ENCODE measurements at regions not wholly inside any gene's neighbourhood (a gene's known extent, or its start where the extent isn't known, plus 50 kb on each side); places are given as distances from the start of the nearest gene placed in this dataset.

- intact Hi-C loops (cut with DNase I) = no loop called here
- no peaks in the 10 kb centered on the region for H3K27me3 ChIP-seq
- no peak overlapping the region for H3K27ac ChIP-seq
- no peaks in the 10 kb centered on the region for H3K4me1 ChIP-seq
- no peaks in the 10 kb centered on the region for H3K9me3 ChIP-seq
- no peak for DNase-seq
- TF ChIP-seq POLR2A (IDR thresholded peaks at IDR 0.05) = no peak
- no peak for TF ChIP-seq CTCF (IDR thresholded peaks at IDR 0.05)
- ATAC-seq = no peak
- WGBS, 2 donors = 66 to 67% methylated on average over 3 of the region's 3 CpGs
- H3K36me3 ChIP-seq (replicated peaks in 1 of 2; ENCODE audit: insufficient read depth in 1 of 2, low read depth in 2 of 2) = no peaks in the 10 kb centered on the region
- no peak overlapping the region for H3K4me3 ChIP-seq
These were observed 454.7 kb upstream of the CWC22 start for GRCh38 chr2:180461761-180462160.

GRCh38 chr2:180456801-180457200 is 449.7 kb upstream of the CWC22 start:
- H3K9me3 ChIP-seq = no peaks in the 10 kb centered on the region
- no peaks in the 10 kb centered on the region for H3K36me3 ChIP-seq (replicated peaks in 1 of 2; ENCODE audit: insufficient read depth in 1 of 2, low read depth in 2 of 2)
- H3K27ac ChIP-seq = no peak overlapping the region
- no peaks in the 10 kb centered on the region for H3K4me1 ChIP-seq
- H3K27me3 ChIP-seq = no peaks in the 10 kb centered on the region
- no peak for TF ChIP-seq POLR2A (IDR thresholded peaks at IDR 0.05)
- TF ChIP-seq CTCF (IDR thresholded peaks at IDR 0.05) = no peak
- ATAC-seq (no peak), DNase-seq (no peak)
- H3K4me3 ChIP-seq = no peak overlapping the region
- intact Hi-C loops (cut with DNase I) = no loop called here
- WGBS, 2 donors = 46 to 50% methylated on average over 3 of the region's 3 CpGs

GRCh38 chr2:180450841-180451240 is 443.7 kb upstream of the CWC22 start:
- Histone ChIP-seq H3K36me3 (replicated peaks in 1 of 2; ENCODE audit: insufficient read depth in 1 of 2, low read depth in 2 of 2) (no peaks in the 10 kb centered on the region), H3K4me1 (no peaks in the 10 kb centered on the region), H3K27ac (no peak overlapping the region), H3K27me3 (no peaks in the 10 kb centered on the region), H3K4me3 (no peak overlapping the region), H3K9me3 (no peaks in the 10 kb centered on the region)
- no peak for ATAC-seq
- intact Hi-C loops (cut with DNase I) = no loop called here
- DNase-seq = no peak
- TF ChIP-seq CTCF (IDR thresholded peaks at IDR 0.05) (no peak), POLR2A (IDR thresholded peaks at IDR 0.05) (no peak)

- no peak for DNase-seq
- H3K9me3 ChIP-seq = no peaks in the 10 kb centered on the region
- 60 to 64% methylated on average over 3 of the region's 3 CpGs for WGBS, 2 donors
These were observed 442.2 kb upstream of the CWC22 start for GRCh38 chr2:180449171-180449915.

More at GRCh38 chr2:180449171-180449915, 442.2 kb upstream of the CWC22 start:
- no peak for TF ChIP-seq CTCF (IDR thresholded peaks at IDR 0.05)
- no peak for TF ChIP-seq POLR2A (IDR thresholded peaks at IDR 0.05)
- Histone ChIP-seq H3K27ac (no peak overlapping the region), H3K4me1 (no peaks in the 10 kb centered on the region), H3K27me3 (no peaks in the 10 kb centered on the region), H3K36me3 (replicated peaks in 1 of 2; ENCODE audit: insufficient read depth in 1 of 2, low read depth in 2 of 2) (no peaks in the 10 kb centered on the region), H3K4me3 (no peak overlapping the region)
- ATAC-seq = no peak
- intact Hi-C loops (cut with DNase I) = no loop called here
